ENCODE measurements at regions not wholly inside any gene's neighbourhood (a gene's known extent, or its start where the extent isn't known, plus 50 kb on each side); places are given as distances from the start of the nearest gene placed in this dataset.

DNA sequence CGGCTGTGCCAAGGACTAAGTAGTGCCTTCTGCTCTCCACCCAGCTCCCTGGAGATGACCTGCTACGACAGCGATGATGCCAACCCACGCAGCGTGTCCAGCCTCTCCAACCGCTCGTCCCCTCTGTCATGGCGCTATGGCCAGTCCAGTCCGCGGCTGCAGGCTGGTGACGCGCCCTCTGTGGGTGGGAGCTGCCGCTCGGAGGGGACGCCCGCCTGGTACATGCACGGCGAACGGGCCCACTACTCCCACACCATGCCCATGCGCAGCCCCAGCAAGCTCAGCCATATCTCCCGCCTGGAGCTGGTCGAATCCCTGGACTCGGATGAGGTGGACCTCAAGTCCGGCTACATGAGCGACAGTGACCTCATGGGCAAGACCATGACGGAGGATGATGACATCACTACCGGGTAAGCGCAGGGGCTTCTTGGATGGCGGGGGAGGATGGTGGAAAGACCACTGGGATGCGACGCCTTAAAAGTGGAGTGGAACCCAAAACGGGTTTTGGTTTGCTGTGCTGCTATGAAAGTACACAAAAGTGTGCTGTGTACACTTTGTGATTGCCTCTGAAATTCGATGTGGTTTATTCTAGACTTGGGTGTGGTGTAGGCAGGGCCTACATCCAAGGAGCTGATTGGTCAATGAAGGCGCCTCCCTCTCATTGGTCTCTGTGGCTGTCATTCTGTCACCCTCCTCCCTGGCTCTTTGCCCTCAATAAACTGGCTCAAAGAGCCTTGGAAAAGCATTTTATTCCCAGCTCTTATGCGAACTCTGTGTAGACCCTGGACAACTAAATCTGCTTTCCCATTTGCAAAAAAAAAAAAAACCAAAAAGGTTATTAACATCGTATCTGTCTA, 110.4 kb upstream of the IPO9 start:
- no peak overlapping the region for H3K4me3 ChIP-seq (ENCODE audit: low read depth, low read length)
- no peak for DNase-seq (ENCODE audit: low read depth)
- TF ChIP-seq, protein P1, sequence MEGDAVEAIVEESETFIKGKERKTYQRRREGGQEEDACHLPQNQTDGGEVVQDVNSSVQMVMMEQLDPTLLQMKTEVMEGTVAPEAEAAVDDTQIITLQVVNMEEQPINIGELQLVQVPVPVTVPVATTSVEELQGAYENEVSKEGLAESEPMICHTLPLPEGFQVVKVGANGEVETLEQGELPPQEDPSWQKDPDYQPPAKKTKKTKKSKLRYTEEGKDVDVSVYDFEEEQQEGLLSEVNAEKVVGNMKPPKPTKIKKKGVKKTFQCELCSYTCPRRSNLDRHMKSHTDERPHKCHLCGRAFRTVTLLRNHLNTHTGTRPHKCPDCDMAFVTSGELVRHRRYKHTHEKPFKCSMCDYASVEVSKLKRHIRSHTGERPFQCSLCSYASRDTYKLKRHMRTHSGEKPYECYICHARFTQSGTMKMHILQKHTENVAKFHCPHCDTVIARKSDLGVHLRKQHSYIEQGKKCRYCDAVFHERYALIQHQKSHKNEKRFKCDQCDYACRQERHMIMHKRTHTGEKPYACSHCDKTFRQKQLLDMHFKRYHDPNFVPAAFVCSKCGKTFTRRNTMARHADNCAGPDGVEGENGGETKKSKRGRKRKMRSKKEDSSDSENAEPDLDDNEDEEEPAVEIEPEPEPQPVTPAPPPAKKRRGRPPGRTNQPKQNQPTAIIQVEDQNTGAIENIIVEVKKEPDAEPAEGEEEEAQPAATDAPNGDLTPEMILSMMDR (IDR thresholded peaks at IDR 0.05; ENCODE audit: control insufficient read depth, extremely low read depth, insufficient read depth), result no peak

DNA sequence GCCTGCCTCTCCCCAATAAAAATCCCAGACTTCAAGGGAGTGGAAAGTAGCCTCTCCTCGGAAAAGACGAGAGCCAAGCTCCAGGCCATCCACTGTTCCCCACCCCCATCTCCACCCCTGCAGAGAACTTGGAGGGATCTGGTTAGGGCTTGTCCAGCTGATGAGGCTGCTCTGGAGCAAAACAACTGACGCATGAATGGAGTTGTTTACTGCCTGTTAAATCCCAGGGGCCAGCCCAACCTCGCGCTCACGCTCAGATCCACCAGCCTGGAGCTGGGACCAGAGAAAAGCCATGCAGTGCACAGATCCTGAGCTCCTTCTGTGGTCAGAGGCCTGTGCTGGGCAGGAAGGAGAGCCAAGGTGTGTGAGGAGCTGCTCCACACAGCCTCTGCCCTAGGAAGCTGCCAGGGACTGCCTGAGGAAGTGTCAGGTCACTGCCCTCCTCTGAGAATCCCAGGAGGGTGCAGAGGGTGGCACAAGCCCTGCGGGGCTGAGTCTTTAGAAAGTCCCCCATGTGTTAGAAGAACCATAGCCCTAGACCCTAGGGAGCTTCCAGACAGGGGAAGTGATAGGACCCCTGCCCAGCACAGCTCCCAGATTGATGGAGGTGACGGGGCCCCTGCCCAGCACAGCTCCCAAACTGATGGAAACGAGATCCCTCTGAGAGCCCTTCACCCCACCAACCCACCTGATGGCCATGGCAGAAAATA, 109.0 kb upstream of the IPO9 start:
- TF ChIP-seq, protein P1 (IDR thresholded peaks at IDR 0.05; ENCODE audit: control insufficient read depth, extremely low read depth, insufficient read depth), result no peak
- H3K4me3 ChIP-seq (ENCODE audit: low read depth, low read length), result no peak overlapping the region
- no peak for DNase-seq (ENCODE audit: low read depth)

DNA sequence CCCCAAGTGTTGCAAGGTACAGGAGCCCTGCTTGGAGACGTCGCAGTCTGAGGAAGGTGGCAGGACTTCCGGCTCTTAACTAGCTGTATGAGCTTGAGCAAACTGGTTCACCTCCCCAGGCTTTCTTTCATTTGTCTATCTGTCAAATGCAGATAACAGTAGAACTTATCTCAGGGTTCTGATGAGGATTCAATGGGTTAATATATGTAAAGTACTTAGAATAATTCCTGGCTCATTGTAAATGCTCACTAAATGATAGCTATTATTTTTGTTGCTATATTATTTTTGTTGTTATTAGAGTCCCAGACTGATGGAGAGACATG, 108.5 kb upstream of the IPO9 start:
- no peak overlapping the region for H3K4me3 ChIP-seq (ENCODE audit: low read depth, low read length)
- TF ChIP-seq, protein P1 (IDR thresholded peaks at IDR 0.05; ENCODE audit: control insufficient read depth, extremely low read depth, insufficient read depth), result no peak
- DNase-seq (ENCODE audit: low read depth), result no peak

DNA sequence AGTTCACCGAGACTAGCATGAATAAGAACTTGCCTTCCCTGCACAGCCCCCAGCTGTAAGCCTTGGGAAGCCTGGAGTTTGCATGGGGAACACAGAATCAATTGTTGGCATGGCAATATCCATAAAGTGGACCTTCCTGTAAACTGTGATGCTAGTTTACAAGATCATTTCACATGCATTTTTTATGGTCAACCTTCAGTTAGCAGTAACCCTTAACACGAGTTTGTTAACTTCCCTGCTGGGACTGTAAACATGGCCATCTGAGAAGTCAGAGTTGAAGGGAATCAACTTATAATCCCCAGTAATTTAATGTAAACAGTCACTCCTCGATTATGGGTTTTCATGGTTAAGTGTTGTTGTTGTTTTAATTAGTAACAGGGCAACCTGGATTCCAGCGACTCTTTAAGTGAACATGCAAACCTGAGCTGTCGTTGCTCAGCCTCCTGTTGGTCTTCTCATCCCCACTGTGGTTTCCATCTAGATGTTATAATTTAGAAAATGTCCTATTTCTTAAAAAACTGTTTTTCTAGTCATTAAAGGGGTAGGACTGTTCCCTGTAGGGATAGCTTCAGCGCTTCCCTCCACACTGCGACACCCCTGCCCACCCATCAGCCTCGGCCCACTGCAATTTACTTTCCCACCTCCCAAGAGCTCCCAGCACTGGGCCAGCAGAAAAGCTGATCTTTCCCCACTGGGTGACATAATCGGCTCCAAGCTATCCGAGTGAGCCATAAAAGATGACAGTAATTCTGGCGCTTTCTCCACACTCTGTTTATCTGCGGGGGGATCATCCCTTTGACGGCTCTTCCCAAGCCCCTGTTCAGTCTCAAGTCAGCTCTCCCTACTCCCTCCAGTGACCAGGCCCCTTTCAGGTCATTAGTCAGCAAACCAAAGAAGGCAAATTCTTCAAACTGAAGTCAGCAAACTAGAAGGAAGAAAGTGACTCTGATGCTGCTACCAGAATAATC, 107.6 kb upstream of the IPO9 start:
- TF ChIP-seq, protein P1 (IDR thresholded peaks at IDR 0.05; ENCODE audit: control insufficient read depth, extremely low read depth, insufficient read depth), result no peak
- DNase-seq (ENCODE audit: low read depth), result peak; percentile 72
- no peak overlapping the region for H3K4me3 ChIP-seq (ENCODE audit: low read depth, low read length)

DNA sequence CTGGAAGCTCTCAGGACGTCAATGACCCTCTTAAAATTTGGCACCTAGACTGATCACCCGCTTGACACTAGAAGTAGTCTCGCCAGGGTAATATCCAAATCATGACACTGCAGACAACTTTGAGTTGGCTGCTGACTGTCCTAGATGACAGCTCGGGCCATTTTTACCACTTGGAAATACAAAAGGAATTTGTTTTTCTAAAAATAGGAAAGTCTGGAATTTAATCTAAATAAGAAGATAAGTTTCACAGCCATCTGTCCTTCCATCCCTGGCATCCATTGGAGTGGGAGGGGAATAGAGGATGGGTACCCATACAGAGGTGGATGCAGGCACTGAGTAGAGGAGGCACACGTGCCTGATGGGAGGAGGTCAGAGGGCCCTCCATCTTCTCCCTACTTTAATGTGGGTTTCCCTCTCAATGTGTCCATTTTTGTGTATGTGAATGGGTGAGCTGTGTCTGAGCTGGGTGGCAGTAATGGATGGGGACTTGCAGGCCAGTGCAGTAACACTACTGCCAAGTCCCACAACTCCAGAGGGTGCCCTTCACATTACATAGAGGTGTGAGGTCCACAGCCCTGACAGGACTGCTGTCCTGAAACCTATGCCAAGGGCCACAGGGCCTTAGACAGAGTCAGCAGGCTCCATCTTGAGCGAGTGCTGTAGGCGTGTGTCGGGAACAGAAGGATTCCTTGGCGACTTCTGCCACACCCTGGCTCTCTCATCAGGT, 104.8 kb upstream of the IPO9 start:
- H3K4me3 ChIP-seq (ENCODE audit: low read depth, low read length), result no peak overlapping the region
- no peak for DNase-seq (ENCODE audit: low read depth)
- TF ChIP-seq, protein P1 (IDR thresholded peaks at IDR 0.05; ENCODE audit: control insufficient read depth, extremely low read depth, insufficient read depth), result no peak

DNA sequence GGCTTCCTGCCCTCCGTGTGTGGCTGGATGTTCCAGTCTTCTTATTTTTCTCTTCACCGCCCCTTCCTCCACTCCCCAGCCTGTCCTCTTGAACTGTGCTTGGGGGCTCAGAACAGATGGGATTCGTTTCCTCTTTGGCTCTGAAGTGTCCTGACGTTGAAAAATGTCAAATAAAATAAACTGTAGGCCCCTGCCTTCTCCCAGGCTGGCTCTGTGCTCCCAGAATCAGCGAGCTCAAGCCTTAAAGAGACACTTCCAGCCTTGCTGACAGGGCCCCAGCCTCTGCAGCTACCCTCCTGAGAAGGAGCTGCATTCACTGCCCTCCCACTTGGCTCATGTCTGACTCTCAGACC, 104.2 kb upstream of the IPO9 start:
- TF ChIP-seq, protein P1 (IDR thresholded peaks at IDR 0.05; ENCODE audit: control insufficient read depth, extremely low read depth, insufficient read depth), result no peak
- H3K4me3 ChIP-seq (ENCODE audit: low read depth, low read length), result no peak overlapping the region
- no peak for DNase-seq (ENCODE audit: low read depth)
